HL-60 (cell line): ENCODE measurements at regions not wholly inside any gene's neighbourhood (a gene's known extent, or its start where the extent isn't known, plus 50 kb on each side); places are given as distances from the start of the nearest gene placed in this dataset.

Experiments used
- POLR2AphosphoS5 ChIP-seq: IDR thresholded peaks from 2 replicates; pipeline ENCODE4 v1.6.1; 2012; ENCODE audit warnings: low read depth
- TF ChIP-seq, protein P1 (sequence below): IDR thresholded peaks from one replicate; pipeline ENCODE4 v1.5.1; 2011; ENCODE audit warnings: low read length, control low read depth, inconsistent platforms; ENCODE audit not compliant: insufficient read depth

DNA sequence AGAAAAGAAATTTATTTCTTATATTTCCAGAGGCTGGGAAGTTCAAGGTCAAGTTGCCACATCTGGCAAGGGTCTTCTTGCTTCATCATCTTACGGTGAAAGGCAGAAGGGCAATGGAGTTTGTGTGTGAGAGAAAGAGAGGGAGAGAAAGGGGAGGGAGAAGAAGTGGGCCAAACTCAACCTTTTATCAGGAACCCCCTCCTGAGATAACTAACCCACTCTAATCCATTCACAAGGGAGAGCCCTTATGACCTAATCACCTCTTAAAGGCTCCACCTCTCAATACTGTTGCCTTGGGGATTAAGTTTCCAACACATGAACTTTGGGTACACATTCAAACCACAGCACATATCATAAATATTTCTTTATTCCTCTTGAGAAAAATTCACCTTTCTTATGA lies 203.3 kb upstream of the FAM241A start:
- TF ChIP-seq, protein P1, sequence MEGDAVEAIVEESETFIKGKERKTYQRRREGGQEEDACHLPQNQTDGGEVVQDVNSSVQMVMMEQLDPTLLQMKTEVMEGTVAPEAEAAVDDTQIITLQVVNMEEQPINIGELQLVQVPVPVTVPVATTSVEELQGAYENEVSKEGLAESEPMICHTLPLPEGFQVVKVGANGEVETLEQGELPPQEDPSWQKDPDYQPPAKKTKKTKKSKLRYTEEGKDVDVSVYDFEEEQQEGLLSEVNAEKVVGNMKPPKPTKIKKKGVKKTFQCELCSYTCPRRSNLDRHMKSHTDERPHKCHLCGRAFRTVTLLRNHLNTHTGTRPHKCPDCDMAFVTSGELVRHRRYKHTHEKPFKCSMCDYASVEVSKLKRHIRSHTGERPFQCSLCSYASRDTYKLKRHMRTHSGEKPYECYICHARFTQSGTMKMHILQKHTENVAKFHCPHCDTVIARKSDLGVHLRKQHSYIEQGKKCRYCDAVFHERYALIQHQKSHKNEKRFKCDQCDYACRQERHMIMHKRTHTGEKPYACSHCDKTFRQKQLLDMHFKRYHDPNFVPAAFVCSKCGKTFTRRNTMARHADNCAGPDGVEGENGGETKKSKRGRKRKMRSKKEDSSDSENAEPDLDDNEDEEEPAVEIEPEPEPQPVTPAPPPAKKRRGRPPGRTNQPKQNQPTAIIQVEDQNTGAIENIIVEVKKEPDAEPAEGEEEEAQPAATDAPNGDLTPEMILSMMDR, result no peak
- no peak for TF ChIP-seq POLR2AphosphoS5
